ENCODE measurements at regions not wholly inside any gene's neighbourhood (a gene's known extent, or its start where the extent isn't known, plus 50 kb on each side); places are given as distances from the start of the nearest gene placed in this dataset.

DNA sequence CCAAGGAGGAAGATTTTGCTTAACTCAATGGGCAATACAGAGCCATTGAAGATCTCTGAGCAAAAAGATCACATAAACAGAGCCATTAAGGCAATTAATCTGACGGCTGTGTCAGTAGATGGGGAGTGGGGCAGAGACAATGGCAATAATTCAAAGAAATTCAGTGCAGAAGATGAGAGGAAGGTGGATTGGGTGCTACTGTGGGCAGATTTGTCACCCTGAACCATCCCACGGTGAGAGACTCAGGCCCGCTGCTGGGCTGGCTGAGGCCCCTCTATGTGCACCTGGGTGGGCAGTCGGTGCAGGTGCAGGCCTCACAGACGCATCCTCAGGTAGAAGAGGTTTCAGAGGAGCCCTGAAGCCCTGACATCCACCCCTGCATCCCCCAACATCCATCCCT is 458.6 kb downstream of the EIPR1 start (continued):
- TF ChIP-seq, protein P1, sequence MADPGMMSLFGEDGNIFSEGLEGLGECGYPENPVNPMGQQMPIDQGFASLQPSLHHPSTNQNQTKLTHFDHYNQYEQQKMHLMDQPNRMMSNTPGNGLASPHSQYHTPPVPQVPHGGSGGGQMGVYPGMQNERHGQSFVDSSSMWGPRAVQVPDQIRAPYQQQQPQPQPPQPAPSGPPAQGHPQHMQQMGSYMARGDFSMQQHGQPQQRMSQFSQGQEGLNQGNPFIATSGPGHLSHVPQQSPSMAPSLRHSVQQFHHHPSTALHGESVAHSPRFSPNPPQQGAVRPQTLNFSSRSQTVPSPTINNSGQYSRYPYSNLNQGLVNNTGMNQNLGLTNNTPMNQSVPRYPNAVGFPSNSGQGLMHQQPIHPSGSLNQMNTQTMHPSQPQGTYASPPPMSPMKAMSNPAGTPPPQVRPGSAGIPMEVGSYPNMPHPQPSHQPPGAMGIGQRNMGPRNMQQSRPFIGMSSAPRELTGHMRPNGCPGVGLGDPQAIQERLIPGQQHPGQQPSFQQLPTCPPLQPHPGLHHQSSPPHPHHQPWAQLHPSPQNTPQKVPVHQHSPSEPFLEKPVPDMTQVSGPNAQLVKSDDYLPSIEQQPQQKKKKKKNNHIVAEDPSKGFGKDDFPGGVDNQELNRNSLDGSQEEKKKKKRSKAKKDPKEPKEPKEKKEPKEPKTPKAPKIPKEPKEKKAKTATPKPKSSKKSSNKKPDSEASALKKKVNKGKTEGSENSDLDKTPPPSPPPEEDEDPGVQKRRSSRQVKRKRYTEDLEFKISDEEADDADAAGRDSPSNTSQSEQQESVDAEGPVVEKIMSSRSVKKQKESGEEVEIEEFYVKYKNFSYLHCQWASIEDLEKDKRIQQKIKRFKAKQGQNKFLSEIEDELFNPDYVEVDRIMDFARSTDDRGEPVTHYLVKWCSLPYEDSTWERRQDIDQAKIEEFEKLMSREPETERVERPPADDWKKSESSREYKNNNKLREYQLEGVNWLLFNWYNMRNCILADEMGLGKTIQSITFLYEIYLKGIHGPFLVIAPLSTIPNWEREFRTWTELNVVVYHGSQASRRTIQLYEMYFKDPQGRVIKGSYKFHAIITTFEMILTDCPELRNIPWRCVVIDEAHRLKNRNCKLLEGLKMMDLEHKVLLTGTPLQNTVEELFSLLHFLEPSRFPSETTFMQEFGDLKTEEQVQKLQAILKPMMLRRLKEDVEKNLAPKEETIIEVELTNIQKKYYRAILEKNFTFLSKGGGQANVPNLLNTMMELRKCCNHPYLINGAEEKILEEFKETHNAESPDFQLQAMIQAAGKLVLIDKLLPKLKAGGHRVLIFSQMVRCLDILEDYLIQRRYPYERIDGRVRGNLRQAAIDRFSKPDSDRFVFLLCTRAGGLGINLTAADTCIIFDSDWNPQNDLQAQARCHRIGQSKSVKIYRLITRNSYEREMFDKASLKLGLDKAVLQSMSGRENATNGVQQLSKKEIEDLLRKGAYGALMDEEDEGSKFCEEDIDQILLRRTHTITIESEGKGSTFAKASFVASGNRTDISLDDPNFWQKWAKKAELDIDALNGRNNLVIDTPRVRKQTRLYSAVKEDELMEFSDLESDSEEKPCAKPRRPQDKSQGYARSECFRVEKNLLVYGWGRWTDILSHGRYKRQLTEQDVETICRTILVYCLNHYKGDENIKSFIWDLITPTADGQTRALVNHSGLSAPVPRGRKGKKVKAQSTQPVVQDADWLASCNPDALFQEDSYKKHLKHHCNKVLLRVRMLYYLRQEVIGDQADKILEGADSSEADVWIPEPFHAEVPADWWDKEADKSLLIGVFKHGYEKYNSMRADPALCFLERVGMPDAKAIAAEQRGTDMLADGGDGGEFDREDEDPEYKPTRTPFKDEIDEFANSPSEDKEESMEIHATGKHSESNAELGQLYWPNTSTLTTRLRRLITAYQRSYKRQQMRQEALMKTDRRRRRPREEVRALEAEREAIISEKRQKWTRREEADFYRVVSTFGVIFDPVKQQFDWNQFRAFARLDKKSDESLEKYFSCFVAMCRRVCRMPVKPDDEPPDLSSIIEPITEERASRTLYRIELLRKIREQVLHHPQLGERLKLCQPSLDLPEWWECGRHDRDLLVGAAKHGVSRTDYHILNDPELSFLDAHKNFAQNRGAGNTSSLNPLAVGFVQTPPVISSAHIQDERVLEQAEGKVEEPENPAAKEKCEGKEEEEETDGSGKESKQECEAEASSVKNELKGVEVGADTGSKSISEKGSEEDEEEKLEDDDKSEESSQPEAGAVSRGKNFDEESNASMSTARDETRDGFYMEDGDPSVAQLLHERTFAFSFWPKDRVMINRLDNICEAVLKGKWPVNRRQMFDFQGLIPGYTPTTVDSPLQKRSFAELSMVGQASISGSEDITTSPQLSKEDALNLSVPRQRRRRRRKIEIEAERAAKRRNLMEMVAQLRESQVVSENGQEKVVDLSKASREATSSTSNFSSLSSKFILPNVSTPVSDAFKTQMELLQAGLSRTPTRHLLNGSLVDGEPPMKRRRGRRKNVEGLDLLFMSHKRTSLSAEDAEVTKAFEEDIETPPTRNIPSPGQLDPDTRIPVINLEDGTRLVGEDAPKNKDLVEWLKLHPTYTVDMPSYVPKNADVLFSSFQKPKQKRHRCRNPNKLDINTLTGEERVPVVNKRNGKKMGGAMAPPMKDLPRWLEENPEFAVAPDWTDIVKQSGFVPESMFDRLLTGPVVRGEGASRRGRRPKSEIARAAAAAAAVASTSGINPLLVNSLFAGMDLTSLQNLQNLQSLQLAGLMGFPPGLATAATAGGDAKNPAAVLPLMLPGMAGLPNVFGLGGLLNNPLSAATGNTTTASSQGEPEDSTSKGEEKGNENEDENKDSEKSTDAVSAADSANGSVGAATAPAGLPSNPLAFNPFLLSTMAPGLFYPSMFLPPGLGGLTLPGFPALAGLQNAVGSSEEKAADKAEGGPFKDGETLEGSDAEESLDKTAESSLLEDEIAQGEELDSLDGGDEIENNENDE (IDR thresholded peaks at IDR 0.05; ENCODE audit: insufficient replicate concordance, low read length), result no peak
- TF ChIP-seq GABPA (IDR thresholded peaks at IDR 0.05; ENCODE audit: borderline replicate concordance, insufficient read depth, low read length) (no peak), JUND (IDR thresholded peaks at IDR 0.05; ENCODE audit: low read length) (no peak), SUZ12 (IDR thresholded peaks at IDR 0.05; ENCODE audit: low read length) (no peak), KDM1A (IDR thresholded peaks at IDR 0.05; ENCODE audit: borderline replicate concordance, low read length) (no peak), CHD2 (IDR thresholded peaks at IDR 0.05; ENCODE audit: low read length) (no peak), CTBP2 (IDR thresholded peaks at IDR 0.05; ENCODE audit: borderline replicate concordance, insufficient read depth, insufficient read length, low read length) (no peak), EGR1 (IDR thresholded peaks at IDR 0.05; ENCODE audit: borderline replicate concordance, low read depth, low read length) (no peak)

All from H1 (cell line).